Smooth muscle cell (in vitro differentiated cells): ENCODE measurements at regions not wholly inside any gene's neighbourhood (a gene's known extent, or its start where the extent isn't known, plus 50 kb on each side); places are given as distances from the start of the nearest gene placed in this dataset.

Source experiments
- DNase-seq: peaks from one replicate; lab custom pipeline; 2025; ENCODE audit not compliant: unreplicated experiment; lab: John Stamatoyannopoulos, UW
- H2AFZ ChIP-seq: fragments of 200-600 bp; sonication (generic); 2 replicates; pipeline ENCODE4 v1.6.0; 2016; ENCODE audit warnings: antibody characterized with exemption, low read depth, mild to moderate bottlenecking
- H3F3A ChIP-seq: fragments of 200-600 bp; sonication (generic); 2 replicates; pipeline ENCODE4 v1.6.0; 2017; ENCODE audit warnings: antibody characterized with exemption, low read depth
- H3K27ac ChIP-seq: fragments of 200-600 bp; sonication (generic); 2 replicates; pipeline ENCODE4 v1.5.1; 2016; ENCODE audit warnings: low read depth, mild to moderate bottlenecking
- H3K27me3 ChIP-seq: fragments of 200-600 bp; sonication (generic); 2 replicates; pipeline ENCODE4 v1.6.1; 2016; ENCODE audit warnings: low read depth, mild to moderate bottlenecking
- H3K36me3 ChIP-seq: fragments of 200-600 bp; sonication (generic); 2 replicates; pipeline ENCODE4 v1.5.1; 2016; ENCODE audit warnings: low read depth
- H3K4me1 ChIP-seq: fragments of 200-600 bp; sonication (generic); 2 replicates; pipeline ENCODE4 v1.5.1; 2016; ENCODE audit warnings: low read depth
- H3K4me2 ChIP-seq: fragments of 200-600 bp; sonication (generic); 2 replicates; pipeline ENCODE4 v1.6.0; 2016; ENCODE audit warnings: mild to moderate bottlenecking
- H3K4me3 ChIP-seq: fragments of 200-600 bp; sonication (generic); 2 replicates; pipeline ENCODE4 v1.5.1; 2016; ENCODE audit warnings: mild to moderate bottlenecking
- H3K79me2 ChIP-seq: fragments of 200-600 bp; sonication (generic); 2 replicates; pipeline ENCODE4 v1.6.0; 2016; ENCODE audit warnings: low read depth, mild to moderate bottlenecking
- H3K9ac ChIP-seq: fragments of 200-600 bp; sonication (generic); 2 replicates; pipeline ENCODE4 v1.6.0; 2016; ENCODE audit warnings: low read depth
- H3K9me3 ChIP-seq: fragments of 200-600 bp; sonication (generic); replicated peaks from 2 replicates; pipeline ENCODE4 v1.5.1; 2016; ENCODE audit warnings: low read depth
- H4K20me1 ChIP-seq: fragments of 200-600 bp; sonication (generic); 2 replicates; pipeline ENCODE4 v1.6.0; 2016; ENCODE audit warnings: low read depth
- CTCF ChIP-seq: fragments of 200-600 bp; sonication (generic); IDR thresholded peaks from 2 replicates; pipeline ENCODE4 v1.5.1; 2017; ENCODE audit warnings: borderline replicate concordance, mild to moderate bottlenecking, antibody characterized with exemption; ENCODE audit not compliant: insufficient read depth, poor library complexity, severe bottlenecking
- WGBS: methylation state at CpG from one replicate; pipeline ENCODE4 v1.1.7; 2016; ENCODE audit warnings: low lambda C conversion rate; 5-methylcytosine and 5-hydroxymethylcytosine counted together

DNA sequence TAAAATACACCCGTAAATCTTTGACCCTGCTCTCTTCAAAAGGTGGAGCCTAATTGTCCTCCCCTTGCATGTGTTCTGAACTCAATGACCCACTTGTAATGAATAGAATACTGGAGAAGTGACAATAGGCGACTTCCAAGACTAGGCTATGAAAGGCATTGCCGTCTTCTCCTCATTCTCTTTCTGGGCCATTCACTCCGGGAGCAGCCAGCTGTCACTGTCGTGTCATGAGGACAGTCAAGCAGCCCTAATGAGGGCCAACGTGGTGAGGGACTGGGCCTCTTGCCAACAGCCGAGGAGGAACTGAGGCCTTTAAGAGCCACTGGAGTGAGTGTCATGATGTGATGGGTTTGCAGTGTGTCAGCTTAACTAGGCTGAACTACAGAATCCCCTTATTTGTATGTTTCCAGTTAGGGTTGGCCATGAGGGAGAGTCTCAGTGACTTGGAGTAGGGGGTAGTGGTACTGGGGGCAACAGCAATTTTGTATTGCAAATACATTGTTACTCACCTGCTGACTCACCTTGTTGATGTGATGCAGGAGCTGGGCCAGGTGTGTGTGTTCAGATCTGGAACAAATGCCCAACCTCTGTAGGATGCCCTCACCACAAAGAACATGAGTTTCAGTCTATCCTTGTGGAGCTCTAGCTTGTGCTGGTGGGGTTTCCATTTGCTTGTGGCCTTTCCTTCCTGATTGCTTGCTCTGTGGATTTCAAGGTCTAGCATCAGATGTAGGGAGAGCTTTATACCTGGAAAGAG, 188.5 kb upstream of the PROK2 start:
- Histone ChIP-seq H2AFZ (no peak overlapping the region), H3K9ac (no peak overlapping the region), H3F3A (peaks cover 6% of the 10 kb centered on the region), H4K20me1 (no peaks in the 10 kb centered on the region), H3K79me2 (no peaks in the 10 kb centered on the region), H3K4me3 (no peak overlapping the region), H3K36me3 (no peaks in the 10 kb centered on the region), H3K4me1 (no peaks in the 10 kb centered on the region), H3K27me3 (peaks cover 36% of the 10 kb centered on the region), H3K9me3 (no peaks in the 10 kb centered on the region), H3K4me2 (no peak overlapping the region), H3K27ac (no peak overlapping the region)
- TF ChIP-seq CTCF: no peak
- no peak for DNase-seq
- 91% methylated on average over 7 of the region's 7 CpGs for WGBS

- Histone ChIP-seq H3K9me3 (no peaks in the 10 kb centered on the region), H4K20me1 (no peaks in the 10 kb centered on the region), H2AFZ (no peak overlapping the region), H3K27ac (no peak overlapping the region), H3K27me3 (peaks cover 33% of the 10 kb centered on the region), H3K36me3 (no peaks in the 10 kb centered on the region), H3K4me3 (no peak overlapping the region), H3K4me2 (no peak overlapping the region), H3K79me2 (no peaks in the 10 kb centered on the region), H3K9ac (no peak overlapping the region), H3F3A (no peaks in the 10 kb centered on the region), H3K4me1 (no peaks in the 10 kb centered on the region)
- DNase-seq: no peak
- WGBS: 92% methylated on average over 5 of the region's 5 CpGs
- no peak for TF ChIP-seq CTCF
Measured at GRCh38 chr3:71972031-71972430, 187.1 kb upstream of the PROK2 start.

GRCh38 chr3:71968544-71968943, 183.6 kb upstream of the PROK2 start:
- no peak for DNase-seq
- Histone ChIP-seq H3F3A (no peaks in the 10 kb centered on the region), H3K36me3 (no peaks in the 10 kb centered on the region), H2AFZ (no peak overlapping the region), H3K4me3 (no peak overlapping the region), H3K4me2 (no peak overlapping the region), H3K27ac (no peak overlapping the region), H3K27me3 (peaks cover 50% of the 10 kb centered on the region), H3K79me2 (no peaks in the 10 kb centered on the region), H4K20me1 (no peaks in the 10 kb centered on the region), H3K4me1 (no peaks in the 10 kb centered on the region), H3K9ac (no peak overlapping the region), H3K9me3 (no peaks in the 10 kb centered on the region)
- 75% methylated on average over 4 of the region's 4 CpGs for WGBS
- TF ChIP-seq CTCF: no peak

DNA sequence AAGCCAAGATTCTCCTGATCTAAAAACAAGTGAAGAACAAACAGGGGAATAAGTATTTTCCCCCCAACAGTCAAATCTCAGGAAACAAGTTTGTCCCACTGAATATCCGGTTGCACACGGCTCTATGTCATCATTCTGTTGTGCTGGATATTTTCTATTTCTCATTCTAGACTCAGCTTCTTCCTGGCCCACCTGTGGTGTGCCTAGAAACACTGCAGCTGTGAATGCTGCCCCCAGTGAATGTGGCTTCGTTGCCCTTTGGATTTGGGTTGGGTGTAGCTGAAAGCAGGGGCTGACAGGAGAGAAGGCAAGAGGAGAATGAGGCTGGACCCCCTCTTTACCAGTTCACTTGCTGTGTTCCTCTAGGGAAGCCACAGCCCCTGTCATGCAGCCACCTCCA, 181.2 kb upstream of the PROK2 start:
- H2AFZ ChIP-seq: no peak overlapping the region
- H3K4me1 ChIP-seq: no peaks in the 10 kb centered on the region
- no peak for DNase-seq
- H3K27me3 ChIP-seq: peaks cover 42% of the 10 kb centered on the region
- WGBS: 86% methylated on average over 3 of the region's 3 CpGs
- no peak overlapping the region for H3K27ac ChIP-seq
- no peaks in the 10 kb centered on the region for H3K9me3 ChIP-seq
- no peaks in the 10 kb centered on the region for H3K79me2 ChIP-seq
- no peak for TF ChIP-seq CTCF
- H4K20me1 ChIP-seq: no peaks in the 10 kb centered on the region
- no peak overlapping the region for H3K4me3 ChIP-seq
- no peaks in the 10 kb centered on the region for H3F3A ChIP-seq
- no peak overlapping the region for H3K4me2 ChIP-seq
- no peaks in the 10 kb centered on the region for H3K36me3 ChIP-seq
- no peak overlapping the region for H3K9ac ChIP-seq
